ENCODE measurements at regions not wholly inside any gene's neighbourhood (a gene's known extent, or its start where the extent isn't known, plus 50 kb on each side); places are given as distances from the start of the nearest gene placed in this dataset.

DNA sequence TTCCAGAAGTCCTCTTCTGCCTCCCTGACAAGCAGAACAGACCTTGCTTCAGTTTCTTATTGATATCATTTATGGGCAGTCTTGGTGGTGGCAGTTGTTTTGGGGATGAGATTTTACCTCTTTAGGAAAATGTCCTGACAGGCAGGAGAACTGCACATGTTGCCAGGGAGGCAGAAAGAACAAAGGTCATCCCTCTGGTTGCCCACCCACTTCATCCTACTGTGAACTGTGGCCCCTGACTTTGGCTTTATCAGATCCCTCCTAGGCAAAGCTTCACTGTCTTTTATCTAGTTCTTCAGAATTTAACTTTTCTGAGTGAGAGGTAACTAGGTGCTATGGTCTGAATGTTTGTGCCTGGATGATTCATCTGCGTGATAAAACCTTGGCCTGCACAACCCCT lies 2071.3 kb upstream of the CELF4 start:
- H3K4me2 ChIP-seq (ENCODE audit: low read length), result no peak overlapping the region
- H3K4me3 ChIP-seq (ENCODE audit: low read length), result no peak overlapping the region
- H2AFZ ChIP-seq (ENCODE audit: low read length), result no peak overlapping the region
- no peaks in the 10 kb centered on the region for H3F3A ChIP-seq (ENCODE audit: low read length, unreplicated experiment)
- BruUV-seq (replicated peaks), result no TSS peak
- no peak overlapping the region for H3K9ac ChIP-seq (ENCODE audit: low read length)
- ATAC-seq, result no peak
- intact Hi-C loops (cut with micrococcal nuclease), result no loop called here
- H3K4me1 ChIP-seq (ENCODE audit: insufficient read depth, low read length), result no peaks in the 10 kb centered on the region
- ChIA-PET CTCF (no interaction called here), POLR2A (ENCODE audit: unreplicated experiment) (no interaction called here)
- H3K36me3 ChIP-seq (ENCODE audit: low read depth, low read length), result no peaks in the 10 kb centered on the region
- no peaks in the 10 kb centered on the region for H3K9me3 ChIP-seq (ENCODE audit: low read length)
- no peaks in the 10 kb centered on the region for H3K27me3 ChIP-seq (ENCODE audit: low read length)
- TF ChIP-seq, protein P1, sequence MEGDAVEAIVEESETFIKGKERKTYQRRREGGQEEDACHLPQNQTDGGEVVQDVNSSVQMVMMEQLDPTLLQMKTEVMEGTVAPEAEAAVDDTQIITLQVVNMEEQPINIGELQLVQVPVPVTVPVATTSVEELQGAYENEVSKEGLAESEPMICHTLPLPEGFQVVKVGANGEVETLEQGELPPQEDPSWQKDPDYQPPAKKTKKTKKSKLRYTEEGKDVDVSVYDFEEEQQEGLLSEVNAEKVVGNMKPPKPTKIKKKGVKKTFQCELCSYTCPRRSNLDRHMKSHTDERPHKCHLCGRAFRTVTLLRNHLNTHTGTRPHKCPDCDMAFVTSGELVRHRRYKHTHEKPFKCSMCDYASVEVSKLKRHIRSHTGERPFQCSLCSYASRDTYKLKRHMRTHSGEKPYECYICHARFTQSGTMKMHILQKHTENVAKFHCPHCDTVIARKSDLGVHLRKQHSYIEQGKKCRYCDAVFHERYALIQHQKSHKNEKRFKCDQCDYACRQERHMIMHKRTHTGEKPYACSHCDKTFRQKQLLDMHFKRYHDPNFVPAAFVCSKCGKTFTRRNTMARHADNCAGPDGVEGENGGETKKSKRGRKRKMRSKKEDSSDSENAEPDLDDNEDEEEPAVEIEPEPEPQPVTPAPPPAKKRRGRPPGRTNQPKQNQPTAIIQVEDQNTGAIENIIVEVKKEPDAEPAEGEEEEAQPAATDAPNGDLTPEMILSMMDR (conservative IDR thresholded peaks at IDR 0.05; ENCODE audit: low read depth, low read length), result no peak
- TF ChIP-seq EZH2phosphoT487 (IDR thresholded peaks at IDR 0.05; ENCODE audit: borderline replicate concordance, low read length) (no peak), EZH2 (IDR thresholded peaks at IDR 0.05; ENCODE audit: low read length, unreplicated experiment) (no peak)
- H3K9me2 ChIP-seq (replicated peaks; ENCODE audit: low read length), result no peaks in the 10 kb centered on the region
- no peaks in the 10 kb centered on the region for H4K20me1 ChIP-seq (ENCODE audit: low read length)
- DNase-seq, result no peak
- H3K27ac ChIP-seq (ENCODE audit: low read length), result no peak overlapping the region
- H3K79me2 ChIP-seq (ENCODE audit: low read length), result no peaks in the 10 kb centered on the region

GRCh38 chr18:39635966-39636365 lies 2070.4 kb upstream of the CELF4 start:
- ChIA-PET CTCF (no interaction called here), POLR2A (ENCODE audit: unreplicated experiment) (no interaction called here)
- H3K27me3 ChIP-seq (ENCODE audit: low read length), result no peaks in the 10 kb centered on the region
- H3K9me2 ChIP-seq (replicated peaks; ENCODE audit: low read length), result no peaks in the 10 kb centered on the region
- no peaks in the 10 kb centered on the region for H3K79me2 ChIP-seq (ENCODE audit: low read length)
- no peaks in the 10 kb centered on the region for H3K4me1 ChIP-seq (ENCODE audit: insufficient read depth, low read length)
- no peaks in the 10 kb centered on the region for H4K20me1 ChIP-seq (ENCODE audit: low read length)
- H3F3A ChIP-seq (ENCODE audit: low read length, unreplicated experiment), result no peaks in the 10 kb centered on the region
- no peak overlapping the region for H3K27ac ChIP-seq (ENCODE audit: low read length)
- no peak overlapping the region for H3K4me3 ChIP-seq (ENCODE audit: low read length)
- no peak overlapping the region for H2AFZ ChIP-seq (ENCODE audit: low read length)
- no peak overlapping the region for H3K9ac ChIP-seq (ENCODE audit: low read length)
- no TSS peak for BruUV-seq (replicated peaks)
- no peaks in the 10 kb centered on the region for H3K36me3 ChIP-seq (ENCODE audit: low read depth, low read length)
- DNase-seq (peak; percentile 3), ATAC-seq (no peak)
- TF ChIP-seq EZH2 (IDR thresholded peaks at IDR 0.05; ENCODE audit: low read length, unreplicated experiment) (no peak), EZH2phosphoT487 (IDR thresholded peaks at IDR 0.05; ENCODE audit: borderline replicate concordance, low read length) (no peak)
- TF ChIP-seq, protein P1 (conservative IDR thresholded peaks at IDR 0.05; ENCODE audit: low read depth, low read length), result no peak
- intact Hi-C loops (cut with micrococcal nuclease), result no loop called here
- H3K9me3 ChIP-seq (ENCODE audit: low read length), result no peaks in the 10 kb centered on the region
- no peak overlapping the region for H3K4me2 ChIP-seq (ENCODE audit: low read length)

- H4K20me1 ChIP-seq (ENCODE audit: low read length), result no peaks in the 10 kb centered on the region
- ChIA-PET CTCF (no interaction called here), POLR2A (ENCODE audit: unreplicated experiment) (no interaction called here)
- H3F3A ChIP-seq (ENCODE audit: low read length, unreplicated experiment), result no peaks in the 10 kb centered on the region
- no peaks in the 10 kb centered on the region for H3K9me3 ChIP-seq (ENCODE audit: low read length)
- H3K9ac ChIP-seq (ENCODE audit: low read length), result no peak overlapping the region
- no peak overlapping the region for H3K4me2 ChIP-seq (ENCODE audit: low read length)
- no peaks in the 10 kb centered on the region for H3K4me1 ChIP-seq (ENCODE audit: insufficient read depth, low read length)
- H3K4me3 ChIP-seq (ENCODE audit: low read length), result no peak overlapping the region
- BruUV-seq (replicated peaks), result no TSS peak
- H3K27ac ChIP-seq (ENCODE audit: low read length), result no peak overlapping the region
- no peaks in the 10 kb centered on the region for H3K79me2 ChIP-seq (ENCODE audit: low read length)
- TF ChIP-seq, protein P1 (conservative IDR thresholded peaks at IDR 0.05; ENCODE audit: low read depth, low read length), result no peak
- no peak for TF ChIP-seq EZH2phosphoT487 (IDR thresholded peaks at IDR 0.05; ENCODE audit: borderline replicate concordance, low read length)
- TF ChIP-seq EZH2 (IDR thresholded peaks at IDR 0.05; ENCODE audit: low read length, unreplicated experiment), result no peak
- no peak overlapping the region for H2AFZ ChIP-seq (ENCODE audit: low read length)
- DNase-seq (no peak), ATAC-seq (no peak)
- intact Hi-C loops (cut with micrococcal nuclease), result no loop called here
- H3K27me3 ChIP-seq (ENCODE audit: low read length), result no peaks in the 10 kb centered on the region
- H3K9me2 ChIP-seq (replicated peaks; ENCODE audit: low read length), result no peaks in the 10 kb centered on the region
- H3K36me3 ChIP-seq (ENCODE audit: low read depth, low read length), result no peaks in the 10 kb centered on the region
These were observed 2069.6 kb upstream of the CELF4 start for GRCh38 chr18:39635192-39635591.
